HCT116 (cell line): ENCODE measurements at regions not wholly inside any gene's neighbourhood (a gene's known extent, or its start where the extent isn't known, plus 50 kb on each side); places are given as distances from the start of the nearest gene placed in this dataset.

ENCODE experiments used
- ATAC-seq: fragments of 200-7000 bp; cut with Tn5 transposase; 2 replicates; pipeline ENCODE4 v1.9.1; 2020; ENCODE audit warnings: mild to moderate bottlenecking, moderate library complexity
- BruUV-seq: library from RNA; stranded (reverse); fragments of 400-500 nt; replicated peaks from 2 replicates; lab custom pipeline; 2021; lab: Mats Ljungman, UMichigan
- CTCF ChIA-PET: fragments of 300-600 bp; sonication (Branson Sonifier 250); formaldehyde crosslinking; loops from one replicate; lab custom pipeline; 2021; ENCODE audit warnings: antibody characterized with exemption; lab: Charles Lee
- POLR2A ChIA-PET: fragments of 300-600, 350-600 bp; sonication (Branson Sonifier 250); formaldehyde crosslinking; loops from one replicate; lab custom pipeline; 2021; ENCODE audit warnings: antibody characterized with exemption; lab: Charles Lee
- RAD21 ChIA-PET, 2 experiments: fragments of 300-600 bp; sonication (Branson Sonifier 250); formaldehyde crosslinking; loops; one replicate each; lab custom pipeline; 2023; ENCODE audit warnings: low total read pairs in 2 of 2; ENCODE audit not compliant: uncharacterized antibody in 2 of 2, unreplicated experiment in 2 of 2, low non-redundant PET in 1 of 2; lab: Charles Lee
- DNase-seq: peaks from one replicate; pipeline ENCODE4 v3.0.0-alpha.2; 2010; ENCODE audit warnings: low read depth, low spot score
- H2AFZ ChIP-seq: fragments of 200-600 bp; shearing (Covaris generic), sonication (generic); 2 replicates; pipeline ENCODE4 v1.6.1; 2017; ENCODE audit warnings: low read depth, mixed run types, mixed read lengths, antibody characterized with exemption, low read length; ENCODE audit not compliant: poor library complexity, severe bottlenecking
- H3K27ac ChIP-seq: 2 replicates; pipeline ENCODE4 v1.5.1; 2012; ENCODE audit warnings: low read depth, low read length
- H3K27me3 ChIP-seq: fragments of 200-600 bp; sonication (generic); 2 replicates; pipeline ENCODE4 v1.6.1; 2016; ENCODE audit warnings: mixed run types, low read length, mixed read lengths; ENCODE audit not compliant: insufficient read depth
- H3K36me3 ChIP-seq, 2 experiments: fragments of 200-500 bp in 1 of 2; fragments of 200-600 bp in 1 of 2; sonication (Bioruptor generic) in 1 of 2; sonication (generic) in 1 of 2; 2 replicates each; pipeline versions ENCODE4 v1.5.1 to v1.6.1; 2014 to 2016; ENCODE audit warnings: low read length in 2 of 2, inconsistent platforms in 1 of 2, mixed read lengths in 1 of 2, mixed run types in 1 of 2; ENCODE audit not compliant: insufficient read depth in 2 of 2, control insufficient read depth in 1 of 2
- H3K4me1 ChIP-seq, 2 experiments: fragments of 200-600 bp in 1 of 2; sonication (generic) in 1 of 2; 2 replicates each; pipeline versions ENCODE4 v1.5.1 to v1.6.1; 2012 to 2017; ENCODE audit warnings: low read length in 2 of 2, inconsistent platforms in 1 of 2, mild to moderate bottlenecking in 1 of 2, mixed read lengths in 1 of 2, mixed run types in 1 of 2, moderate library complexity in 1 of 2; ENCODE audit not compliant: insufficient read depth in 2 of 2, control insufficient read depth in 1 of 2
- H3K4me2 ChIP-seq: fragments of 200-600 bp; sonication (generic); 2 replicates; pipeline ENCODE4 v1.6.1; 2017; ENCODE audit warnings: mixed run types, low read length, mixed read lengths
- H3K4me3 ChIP-seq, 2 experiments: fragments of 200-600 bp in 1 of 2; sonication (generic) in 1 of 2; replicated peaks in 1 of 2; 2 replicates each; pipeline ENCODE4 v1.5.1; 2011 to 2016; ENCODE audit warnings: low read length in 2 of 2, control low read depth in 1 of 2, low read depth in 1 of 2, mild to moderate bottlenecking in 1 of 2, mixed read lengths in 1 of 2, mixed run types in 1 of 2
- H3K79me2 ChIP-seq: fragments of 200-600 bp; sonication (generic); 2 replicates; pipeline ENCODE4 v1.6.1; 2017; ENCODE audit warnings: mild to moderate bottlenecking, mixed run types, low read length, moderate library complexity, mixed read lengths; ENCODE audit not compliant: insufficient read depth
- H3K9ac ChIP-seq: fragments of 200-600 bp; sonication (generic); 2 replicates; pipeline ENCODE4 v1.6.1; 2016; ENCODE audit warnings: low read length, mixed read lengths
- H3K9me2 ChIP-seq: fragments of 200-600 bp; sonication (generic), shearing (Covaris generic); 2 replicates; pipeline ENCODE4 v1.6.1; 2017; ENCODE audit warnings: mixed run types, mild to moderate bottlenecking, moderate library complexity; ENCODE audit not compliant: insufficient read depth
- H3K9me3 ChIP-seq, 2 experiments: fragments of 200-500 bp in 1 of 2; fragments of 200-600 bp in 1 of 2; sonication (Bioruptor generic) in 1 of 2; sonication (generic) in 1 of 2; 2 replicates each; pipeline ENCODE4 v1.6.1; 2014 to 2017; ENCODE audit warnings: low read length in 2 of 2, mixed read lengths in 2 of 2, inconsistent platforms in 1 of 2, low read depth in 1 of 2, mild to moderate bottlenecking in 1 of 2, mixed run types in 1 of 2, moderate library complexity in 1 of 2; ENCODE audit not compliant: control insufficient read depth in 1 of 2, insufficient read depth in 1 of 2
- H4K20me1 ChIP-seq: fragments of 200-600 bp; sonication (generic), shearing (Covaris generic); 2 replicates; pipeline ENCODE4 v1.6.1; 2017; ENCODE audit warnings: mixed run types, mild to moderate bottlenecking, moderate library complexity; ENCODE audit not compliant: insufficient read depth
- CBX3 ChIP-seq: IDR thresholded peaks from 2 replicates; pipeline ENCODE4 v1.6.1; 2012; ENCODE audit warnings: low read depth
- EGR1 ChIP-seq: IDR thresholded peaks from 2 replicates; pipeline ENCODE4 v1.6.1; 2012; ENCODE audit warnings: low read depth
- ELF1 ChIP-seq: IDR thresholded peaks from 2 replicates; pipeline ENCODE4 v1.6.1; 2012; ENCODE audit warnings: low read depth, borderline replicate concordance
- EZH2 ChIP-seq: fragments of 200-600 bp; sonication (generic); IDR thresholded peaks from 2 replicates; pipeline ENCODE4 v1.6.1; 2017; ENCODE audit warnings: antibody characterized with exemption, mixed run types
- EZH2phosphoT487 ChIP-seq: fragments of 200-600 bp; IDR thresholded peaks from 2 replicates; pipeline ENCODE4 v1.6.1; 2018; ENCODE audit warnings: antibody characterized with exemption, borderline replicate concordance
- FOSL1 ChIP-seq: IDR thresholded peaks from 2 replicates; pipeline ENCODE4 v1.6.1; 2012; ENCODE audit warnings: low read depth
- JUND ChIP-seq: IDR thresholded peaks from 2 replicates; pipeline ENCODE4 v1.6.1; 2012
- MAX ChIP-seq: IDR thresholded peaks from 2 replicates; pipeline ENCODE4 v1.6.1; 2012
- POLR2AphosphoS5 ChIP-seq: IDR thresholded peaks from 2 replicates; pipeline ENCODE4 v1.6.1; 2011; ENCODE audit warnings: mild to moderate bottlenecking, low read depth, low read length, moderate library complexity
- RAD21 ChIP-seq: IDR thresholded peaks from 2 replicates; pipeline ENCODE4 v1.6.1; 2012; ENCODE audit warnings: low read depth, mild to moderate bottlenecking
- REST ChIP-seq: IDR thresholded peaks from 2 replicates; pipeline ENCODE4 v1.6.1; 2012; ENCODE audit warnings: low read depth
- SIN3A ChIP-seq: IDR thresholded peaks from 2 replicates; pipeline ENCODE4 v1.6.1; 2012; ENCODE audit warnings: low read depth
- SP1 ChIP-seq: IDR thresholded peaks from 2 replicates; pipeline ENCODE4 v1.6.1; 2012; ENCODE audit warnings: low read depth
- SRF ChIP-seq: IDR thresholded peaks from 2 replicates; pipeline ENCODE4 v1.6.1; 2012; ENCODE audit warnings: low read depth
- TCF7L2 ChIP-seq: IDR thresholded peaks from 2 replicates; pipeline ENCODE4 v1.7.0; 2011; ENCODE audit warnings: borderline replicate concordance, inconsistent platforms; ENCODE audit not compliant: insufficient read depth, insufficient read length; ENCODE audit errors: extremely low read depth
- YY1 ChIP-seq: IDR thresholded peaks from 2 replicates; pipeline ENCODE4 v1.6.1; 2011; ENCODE audit warnings: low read length, low read depth, moderate library complexity, mild to moderate bottlenecking; ENCODE audit not compliant: insufficient replicate concordance; ENCODE audit errors: extremely low read depth
- ZFX ChIP-seq: fragments of 450-650 bp; IDR thresholded peaks from 2 replicates; pipeline ENCODE4 v1.6.1; 2017
- ZNF274 ChIP-seq: fragments of 200-500 bp; sonication (Bioruptor generic); IDR thresholded peaks from 2 replicates; pipeline ENCODE4 v1.6.1; 2014; ENCODE audit warnings: mild to moderate bottlenecking, low read depth, low read length, inconsistent platforms
- intact Hi-C: fragments of 100-400 bp; cut with micrococcal nuclease; formaldehyde crosslinking; loops from 2 replicates; pipeline ENCODE4 v1.10.0; 2022
- TF ChIP-seq, protein P1 (sequence below): IDR thresholded peaks from 2 replicates; pipeline ENCODE4 v1.6.1; 2011; ENCODE audit warnings: mild to moderate bottlenecking, low read length, moderate library complexity; ENCODE audit not compliant: insufficient replicate concordance; ENCODE audit errors: extremely low read depth
- TF ChIP-seq, protein P2 (sequence below): IDR thresholded peaks from 2 replicates; pipeline ENCODE4 v1.6.1; 2012

DNA sequence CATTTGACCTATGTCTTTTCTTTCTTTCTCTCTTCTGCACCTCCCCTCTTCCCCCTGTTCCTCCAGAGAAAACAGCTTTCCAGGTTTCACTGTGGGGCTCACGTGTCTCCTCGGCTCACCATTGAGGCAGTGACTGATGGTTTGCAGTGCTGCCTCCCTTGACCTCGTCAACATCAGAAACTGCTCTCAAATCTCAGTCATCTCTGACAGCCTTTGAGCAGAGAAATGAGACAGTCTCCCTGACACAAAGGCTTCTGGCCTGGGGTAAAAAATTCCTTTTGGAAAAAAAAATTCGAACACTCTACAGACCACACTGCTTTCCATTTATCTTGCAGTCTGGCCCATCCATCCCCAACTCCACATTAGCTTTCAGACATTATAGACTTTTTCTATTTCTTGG is 450.0 kb downstream of the TFAP2B start (continued):
- TF ChIP-seq, protein P1, sequence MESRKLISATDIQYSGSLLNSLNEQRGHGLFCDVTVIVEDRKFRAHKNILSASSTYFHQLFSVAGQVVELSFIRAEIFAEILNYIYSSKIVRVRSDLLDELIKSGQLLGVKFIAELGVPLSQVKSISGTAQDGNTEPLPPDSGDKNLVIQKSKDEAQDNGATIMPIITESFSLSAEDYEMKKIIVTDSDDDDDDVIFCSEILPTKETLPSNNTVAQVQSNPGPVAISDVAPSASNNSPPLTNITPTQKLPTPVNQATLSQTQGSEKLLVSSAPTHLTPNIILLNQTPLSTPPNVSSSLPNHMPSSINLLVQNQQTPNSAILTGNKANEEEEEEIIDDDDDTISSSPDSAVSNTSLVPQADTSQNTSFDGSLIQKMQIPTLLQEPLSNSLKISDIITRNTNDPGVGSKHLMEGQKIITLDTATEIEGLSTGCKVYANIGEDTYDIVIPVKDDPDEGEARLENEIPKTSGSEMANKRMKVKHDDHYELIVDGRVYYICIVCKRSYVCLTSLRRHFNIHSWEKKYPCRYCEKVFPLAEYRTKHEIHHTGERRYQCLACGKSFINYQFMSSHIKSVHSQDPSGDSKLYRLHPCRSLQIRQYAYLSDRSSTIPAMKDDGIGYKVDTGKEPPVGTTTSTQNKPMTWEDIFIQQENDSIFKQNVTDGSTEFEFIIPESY = no peak
- TF ChIP-seq EZH2 (no peak), JUND (no peak), MAX (no peak), EZH2phosphoT487 (no peak), TCF7L2 (no peak), CBX3 (no peak), SRF (no peak), POLR2AphosphoS5 (no peak), RAD21 (no peak), SIN3A (no peak), EGR1 (no peak), ZNF274 (no peak), YY1 (no peak)
- TF ChIP-seq, protein P2, sequence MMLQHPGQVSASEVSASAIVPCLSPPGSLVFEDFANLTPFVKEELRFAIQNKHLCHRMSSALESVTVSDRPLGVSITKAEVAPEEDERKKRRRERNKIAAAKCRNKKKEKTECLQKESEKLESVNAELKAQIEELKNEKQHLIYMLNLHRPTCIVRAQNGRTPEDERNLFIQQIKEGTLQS = no peak

DNA sequence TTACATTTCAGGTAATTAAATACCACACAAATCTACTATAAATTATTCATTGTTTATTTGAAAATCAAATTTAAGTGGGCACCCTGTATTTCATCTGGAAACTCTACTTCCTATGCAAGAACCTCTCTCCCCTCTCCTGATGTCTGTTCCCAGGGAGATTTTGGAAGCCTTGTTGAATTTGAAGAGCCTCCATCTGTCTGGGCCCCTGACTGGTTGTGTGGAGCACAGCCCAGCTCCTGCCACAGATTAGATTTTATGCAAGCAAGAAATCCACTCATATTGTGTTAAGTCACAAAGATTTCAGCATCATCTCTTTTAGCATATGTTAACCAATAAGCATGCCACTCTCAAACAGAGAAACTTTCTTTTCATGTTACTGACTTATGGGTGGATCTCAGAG is 451.2 kb downstream of the TFAP2B start:
- H3K4me1 ChIP-seq = no peaks in the 10 kb centered on the region
- CTCF ChIA-PET = no interaction called here
- H3K27me3 ChIP-seq = no peaks in the 10 kb centered on the region
- RAD21 ChIA-PET = no interaction called here
- no peaks in the 10 kb centered on the region for H3K9me2 ChIP-seq
- H3K36me3 ChIP-seq = no peaks in the 10 kb centered on the region
- H3K9ac ChIP-seq = no peak overlapping the region
- intact Hi-C loops = no loop called here
- no peak overlapping the region for H3K27ac ChIP-seq
- H3K4me2 ChIP-seq = no peak overlapping the region
- DNase-seq = no peak
- BruUV-seq = no TSS peak
- POLR2A ChIA-PET = no interaction called here
- ATAC-seq = no peak
- H4K20me1 ChIP-seq = no peaks in the 10 kb centered on the region
- H3K79me2 ChIP-seq = no peaks in the 10 kb centered on the region
- peaks cover 4 to 15% of the 10 kb centered on the region in 2 experiments; a peak in 2 of 4 replicates for H3K9me3 ChIP-seq
- H2AFZ ChIP-seq = no peak overlapping the region
- H3K4me3 ChIP-seq = no peak overlapping the region
- TF ChIP-seq, protein P2 = no peak
- no peak for TF ChIP-seq FOSL1
- TF ChIP-seq ELF1 = no peak
- no peak for TF ChIP-seq POLR2AphosphoS5
- no peak for TF ChIP-seq YY1
- TF ChIP-seq EZH2 = no peak
- no peak for TF ChIP-seq JUND
- no peak for TF ChIP-seq ZFX
- no peak for TF ChIP-seq SP1
- no peak for TF ChIP-seq EGR1
- TF ChIP-seq TCF7L2 = no peak
- TF ChIP-seq REST = no peak
- TF ChIP-seq RAD21 = no peak
- no peak for TF ChIP-seq ZNF274
